ENCODE measurements at regions not wholly inside any gene's neighbourhood (a gene's known extent, or its start where the extent isn't known, plus 50 kb on each side); places are given as distances from the start of the nearest gene placed in this dataset.

DNA sequence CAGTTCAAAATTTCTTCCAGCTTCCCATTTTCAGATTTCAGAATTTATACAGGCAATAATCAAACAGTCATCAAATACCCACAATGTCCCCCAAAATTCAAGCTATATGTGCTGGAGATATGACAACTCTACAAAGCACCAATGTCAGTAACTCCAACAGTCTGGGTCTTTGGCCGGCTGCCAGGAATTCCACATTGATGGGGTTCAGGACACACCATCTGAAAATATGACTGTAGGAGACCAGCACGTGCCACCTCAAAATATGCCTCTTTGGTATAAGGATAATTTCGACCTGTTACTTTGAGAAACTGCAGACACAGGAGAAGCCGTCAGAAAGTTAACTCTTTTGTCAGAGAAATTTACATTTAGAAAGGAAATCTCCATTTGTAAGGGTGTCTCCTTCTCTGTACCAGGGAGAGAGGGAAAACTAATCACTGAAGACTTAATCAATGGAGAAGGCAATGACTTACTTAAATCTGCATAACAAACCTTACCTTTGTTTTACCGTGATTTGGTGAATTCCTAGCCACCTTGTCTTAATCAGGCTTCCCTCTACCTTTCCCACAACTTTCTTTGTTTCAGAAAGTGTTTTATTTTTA, 594.3 kb upstream of the CDH5 start:
- WGBS (ENCODE audit: low lambda C conversion rate, missing lambda C conversion rate): 58% methylated on average over 5 of the region's 5 CpGs
- H3K36me3 ChIP-seq (replicated peaks; ENCODE audit: insufficient read depth, low read depth): no peaks in the 10 kb centered on the region

DNA sequence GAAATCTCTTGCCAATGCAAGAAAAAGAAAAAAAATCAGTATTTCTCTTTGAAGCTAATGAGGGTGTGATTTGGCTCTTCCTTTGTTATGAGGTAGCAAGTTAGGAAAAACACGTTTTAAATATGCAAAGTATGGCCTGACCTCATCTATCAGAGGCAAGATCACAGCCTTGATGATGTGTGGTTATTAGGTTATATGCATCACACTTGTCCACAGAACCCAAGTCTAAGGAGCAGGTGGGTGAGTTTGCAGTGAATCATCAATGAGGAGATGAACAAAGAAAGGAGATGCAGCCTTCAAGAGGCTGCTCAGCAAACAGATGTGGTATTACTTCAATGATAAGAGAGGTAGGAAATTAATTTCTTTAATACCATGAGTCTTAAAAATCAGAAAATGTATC, 594.8 kb upstream of the CDH5 start:
- Histone ChIP-seq H3K36me3 (replicated peaks; ENCODE audit: insufficient read depth, low read depth) (no peaks in the 10 kb centered on the region), H3K27ac (no peak overlapping the region), H3K4me1 (ENCODE audit: insufficient read depth) (peaks cover 6% of the 10 kb centered on the region), H3K79me2 (no peaks in the 10 kb centered on the region), H4K20me1 (ENCODE audit: insufficient read depth, poor library complexity, severe bottlenecking) (no peaks in the 10 kb centered on the region), H3K4me2 (no peak overlapping the region), H3K4me3 (no peak overlapping the region), H2AFZ (no peak overlapping the region), H3K9me3 (ENCODE audit: low read depth) (no peaks in the 10 kb centered on the region), H3K9me2 (replicated peaks; ENCODE audit: insufficient read depth) (no peaks in the 10 kb centered on the region), H3K27me3 (no peaks in the 10 kb centered on the region)
- no peak for DNase-seq (ENCODE audit: low spot score)
- 16% methylated on average over 1 of the region's 1 CpG for WGBS (ENCODE audit: low lambda C conversion rate, missing lambda C conversion rate)
- TF ChIP-seq EZH2 (IDR thresholded peaks at IDR 0.05; ENCODE audit: borderline replicate concordance): no peak
- no peak for TF ChIP-seq EZH2phosphoT487 (IDR thresholded peaks at IDR 0.05; ENCODE audit: low read depth, severe bottlenecking, unreplicated experiment)
- TF ChIP-seq, protein P1, sequence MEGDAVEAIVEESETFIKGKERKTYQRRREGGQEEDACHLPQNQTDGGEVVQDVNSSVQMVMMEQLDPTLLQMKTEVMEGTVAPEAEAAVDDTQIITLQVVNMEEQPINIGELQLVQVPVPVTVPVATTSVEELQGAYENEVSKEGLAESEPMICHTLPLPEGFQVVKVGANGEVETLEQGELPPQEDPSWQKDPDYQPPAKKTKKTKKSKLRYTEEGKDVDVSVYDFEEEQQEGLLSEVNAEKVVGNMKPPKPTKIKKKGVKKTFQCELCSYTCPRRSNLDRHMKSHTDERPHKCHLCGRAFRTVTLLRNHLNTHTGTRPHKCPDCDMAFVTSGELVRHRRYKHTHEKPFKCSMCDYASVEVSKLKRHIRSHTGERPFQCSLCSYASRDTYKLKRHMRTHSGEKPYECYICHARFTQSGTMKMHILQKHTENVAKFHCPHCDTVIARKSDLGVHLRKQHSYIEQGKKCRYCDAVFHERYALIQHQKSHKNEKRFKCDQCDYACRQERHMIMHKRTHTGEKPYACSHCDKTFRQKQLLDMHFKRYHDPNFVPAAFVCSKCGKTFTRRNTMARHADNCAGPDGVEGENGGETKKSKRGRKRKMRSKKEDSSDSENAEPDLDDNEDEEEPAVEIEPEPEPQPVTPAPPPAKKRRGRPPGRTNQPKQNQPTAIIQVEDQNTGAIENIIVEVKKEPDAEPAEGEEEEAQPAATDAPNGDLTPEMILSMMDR (IDR thresholded peaks at IDR 0.05; ENCODE audit: poor library complexity): no peak

More for the DNA sequence above, 594.3 kb upstream of the CDH5 start:
- DNase-seq (ENCODE audit: low spot score): no peak
- no peaks in the 10 kb centered on the region for H3K27me3 ChIP-seq
- no peak overlapping the region for H2AFZ ChIP-seq
- H4K20me1 ChIP-seq (ENCODE audit: insufficient read depth, poor library complexity, severe bottlenecking): no peaks in the 10 kb centered on the region
- no peaks in the 10 kb centered on the region for H3K79me2 ChIP-seq
- H3K4me2 ChIP-seq: no peak overlapping the region
- H3K4me1 ChIP-seq (ENCODE audit: insufficient read depth): peaks cover 6% of the 10 kb centered on the region
- H3K27ac ChIP-seq: no peak overlapping the region
- TF ChIP-seq EZH2 (IDR thresholded peaks at IDR 0.05; ENCODE audit: borderline replicate concordance) (no peak), EZH2phosphoT487 (IDR thresholded peaks at IDR 0.05; ENCODE audit: low read depth, severe bottlenecking, unreplicated experiment) (no peak)
- TF ChIP-seq, protein P1 (IDR thresholded peaks at IDR 0.05; ENCODE audit: poor library complexity): no peak
- no peak overlapping the region for H3K4me3 ChIP-seq
- H3K9me3 ChIP-seq (ENCODE audit: low read depth): no peaks in the 10 kb centered on the region
- no peaks in the 10 kb centered on the region for H3K9me2 ChIP-seq (replicated peaks; ENCODE audit: insufficient read depth)

DNA sequence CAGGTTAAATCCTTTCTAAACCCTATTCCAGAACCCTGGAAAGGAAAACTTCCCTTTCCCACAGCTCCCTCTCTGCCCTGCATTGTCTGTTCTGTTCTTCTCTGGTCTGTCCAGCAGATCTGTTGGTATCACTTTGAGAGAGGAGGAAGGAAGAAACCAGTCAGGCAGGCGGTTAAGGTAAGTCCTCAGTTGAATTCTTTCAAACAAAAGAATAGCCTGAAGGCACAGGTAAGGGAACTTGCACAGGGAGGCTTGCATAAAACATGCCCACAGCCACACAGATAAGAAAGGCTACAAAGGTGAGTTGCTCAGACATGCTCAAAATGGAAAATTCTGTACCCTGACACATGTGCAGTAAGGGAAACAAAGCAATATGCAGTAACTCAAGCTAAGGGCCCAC, 595.7 kb upstream of the CDH5 start:
- TF ChIP-seq EZH2 (IDR thresholded peaks at IDR 0.05; ENCODE audit: borderline replicate concordance) (no peak), EZH2phosphoT487 (IDR thresholded peaks at IDR 0.05; ENCODE audit: low read depth, severe bottlenecking, unreplicated experiment) (no peak)
- TF ChIP-seq, protein P1 (IDR thresholded peaks at IDR 0.05; ENCODE audit: poor library complexity): no peak
- Histone ChIP-seq H3K4me1 (ENCODE audit: insufficient read depth) (peaks cover 6% of the 10 kb centered on the region), H3K79me2 (no peaks in the 10 kb centered on the region), H3K36me3 (replicated peaks; ENCODE audit: insufficient read depth, low read depth) (no peaks in the 10 kb centered on the region), H3K9me2 (replicated peaks; ENCODE audit: insufficient read depth) (no peaks in the 10 kb centered on the region), H4K20me1 (ENCODE audit: insufficient read depth, poor library complexity, severe bottlenecking) (no peaks in the 10 kb centered on the region), H3K4me2 (no peak overlapping the region), H3K27me3 (no peaks in the 10 kb centered on the region), H2AFZ (no peak overlapping the region), H3K4me3 (no peak overlapping the region), H3K9me3 (ENCODE audit: low read depth) (no peaks in the 10 kb centered on the region), H3K27ac (no peak overlapping the region)
- DNase-seq (ENCODE audit: low spot score): no peak
- WGBS (ENCODE audit: low lambda C conversion rate, missing lambda C conversion rate): 89% methylated on average over 1 of the region's 1 CpG
